ENCODE measurements at regions not wholly inside any gene's neighbourhood (a gene's known extent, or its start where the extent isn't known, plus 50 kb on each side); places are given as distances from the start of the nearest gene placed in this dataset.

GRCh38 chr6:133626096-133626666, 262.7 kb upstream of the TCF21 start:
- no peak for TF ChIP-seq POLR2AphosphoS5 (IDR thresholded peaks at IDR 0.05)
- no peak for TF ChIP-seq POLR2A (IDR thresholded peaks at IDR 0.05)
- no peak for TF ChIP-seq CTCF (IDR thresholded peaks at IDR 0.05)
